ENCODE measurements at regions not wholly inside any gene's neighbourhood (a gene's known extent, or its start where the extent isn't known, plus 50 kb on each side); places are given as distances from the start of the nearest gene placed in this dataset.

DNA sequence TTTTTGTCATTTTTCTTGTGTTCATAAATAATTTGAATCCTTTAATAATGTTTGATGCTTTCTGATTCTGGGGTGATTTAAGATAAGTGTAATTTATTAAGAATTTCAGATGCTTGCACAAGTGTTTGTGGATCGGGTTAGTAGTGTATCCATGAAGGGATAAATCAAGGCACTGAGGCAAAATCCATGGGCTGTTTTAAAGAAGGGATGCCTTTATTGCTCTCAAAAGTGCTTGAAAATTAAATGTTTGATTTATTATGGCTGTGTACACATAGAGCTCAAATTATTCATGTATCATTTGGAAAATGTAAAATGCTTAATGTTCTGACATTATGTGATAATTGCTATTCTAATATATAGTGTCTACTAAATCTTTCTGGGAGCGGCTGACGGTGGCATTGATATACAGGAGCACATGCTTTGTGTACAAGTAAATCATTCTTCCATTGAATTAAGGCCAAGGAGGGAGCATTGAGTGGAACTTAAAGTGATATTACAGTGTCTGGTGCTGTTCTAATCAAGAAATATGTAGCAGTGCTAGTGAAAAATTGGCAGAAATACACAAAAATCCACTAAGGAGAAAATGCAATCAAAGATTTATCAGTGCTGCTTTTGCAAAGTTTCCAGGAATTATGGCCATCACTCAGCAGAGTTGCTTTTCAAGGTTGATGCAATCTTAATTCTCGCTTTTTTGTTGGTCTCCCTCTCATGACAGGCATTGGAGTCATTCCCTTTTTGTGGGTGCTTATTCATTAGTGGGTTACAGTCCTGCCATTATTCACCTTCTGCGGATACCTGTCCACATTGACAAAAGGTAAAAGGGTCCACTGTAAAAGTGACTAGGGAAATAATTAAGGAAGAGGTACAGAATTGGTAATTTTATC lies 181.6 kb downstream of the MFSD1 start:
- no peak for DNase-seq (ENCODE audit: low read depth)
- TF ChIP-seq, protein P1, sequence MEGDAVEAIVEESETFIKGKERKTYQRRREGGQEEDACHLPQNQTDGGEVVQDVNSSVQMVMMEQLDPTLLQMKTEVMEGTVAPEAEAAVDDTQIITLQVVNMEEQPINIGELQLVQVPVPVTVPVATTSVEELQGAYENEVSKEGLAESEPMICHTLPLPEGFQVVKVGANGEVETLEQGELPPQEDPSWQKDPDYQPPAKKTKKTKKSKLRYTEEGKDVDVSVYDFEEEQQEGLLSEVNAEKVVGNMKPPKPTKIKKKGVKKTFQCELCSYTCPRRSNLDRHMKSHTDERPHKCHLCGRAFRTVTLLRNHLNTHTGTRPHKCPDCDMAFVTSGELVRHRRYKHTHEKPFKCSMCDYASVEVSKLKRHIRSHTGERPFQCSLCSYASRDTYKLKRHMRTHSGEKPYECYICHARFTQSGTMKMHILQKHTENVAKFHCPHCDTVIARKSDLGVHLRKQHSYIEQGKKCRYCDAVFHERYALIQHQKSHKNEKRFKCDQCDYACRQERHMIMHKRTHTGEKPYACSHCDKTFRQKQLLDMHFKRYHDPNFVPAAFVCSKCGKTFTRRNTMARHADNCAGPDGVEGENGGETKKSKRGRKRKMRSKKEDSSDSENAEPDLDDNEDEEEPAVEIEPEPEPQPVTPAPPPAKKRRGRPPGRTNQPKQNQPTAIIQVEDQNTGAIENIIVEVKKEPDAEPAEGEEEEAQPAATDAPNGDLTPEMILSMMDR (conservative IDR thresholded peaks at IDR 0.05; ENCODE audit: control insufficient read depth, insufficient read depth, low read depth, low read length): no peak
- H3K4me3 ChIP-seq (ENCODE audit: control insufficient read depth, low read depth, low read length): no peak overlapping the region

DNA sequence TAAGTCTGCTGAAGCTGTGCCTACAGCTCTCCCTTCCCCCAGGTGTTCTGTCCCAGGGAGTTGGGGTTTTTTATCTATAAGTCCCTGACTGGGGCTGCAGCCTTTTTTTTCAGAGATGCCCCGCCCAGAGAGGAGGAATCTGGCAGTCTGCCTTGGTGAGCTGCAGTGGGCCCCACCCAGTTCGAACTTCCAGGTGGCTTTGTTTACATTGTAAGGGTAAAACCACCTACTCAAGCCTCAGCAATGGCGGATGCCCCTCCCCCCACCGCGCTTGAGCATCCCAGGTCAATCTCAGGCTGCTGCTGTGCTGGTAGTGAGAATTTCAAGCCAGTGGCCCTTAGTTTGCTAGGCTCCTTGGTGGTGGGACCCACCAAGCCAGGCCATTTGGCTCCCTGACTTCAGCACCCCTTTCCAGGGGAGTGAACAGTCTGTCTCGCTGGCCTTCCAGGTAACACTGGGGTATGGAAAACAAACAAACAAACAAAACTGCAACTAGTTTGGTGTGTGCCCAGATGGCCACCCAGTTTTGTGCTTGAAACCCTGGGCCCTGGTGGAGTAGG lies 189.4 kb downstream of the MFSD1 start:
- no peak overlapping the region for H3K4me3 ChIP-seq (ENCODE audit: control insufficient read depth, low read depth, low read length)
- DNase-seq (ENCODE audit: low read depth): no peak
- TF ChIP-seq, protein P1 (conservative IDR thresholded peaks at IDR 0.05; ENCODE audit: control insufficient read depth, insufficient read depth, low read depth, low read length): no peak

DNA sequence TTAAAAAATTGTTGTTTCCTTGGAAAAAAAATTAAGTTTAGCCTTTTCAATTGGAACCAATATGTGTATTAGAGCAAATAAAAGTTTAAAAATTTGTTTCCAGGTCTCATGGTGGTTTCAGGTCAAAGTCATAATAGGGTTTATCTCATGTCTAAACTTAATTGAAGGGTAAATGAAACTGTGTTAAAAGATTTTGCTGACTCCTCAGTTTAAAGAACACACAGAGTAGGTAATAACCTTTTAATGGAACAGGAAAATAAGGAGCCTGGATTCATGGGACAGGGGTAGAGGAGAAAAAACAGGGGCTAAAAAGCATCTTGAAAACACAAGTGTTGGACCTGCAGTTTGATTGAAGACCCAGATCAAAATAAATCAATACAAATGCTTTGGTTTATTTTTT lies 190.6 kb downstream of the MFSD1 start:
- H3K4me3 ChIP-seq (ENCODE audit: control insufficient read depth, low read depth, low read length): no peak overlapping the region
- DNase-seq (ENCODE audit: low read depth): no peak
- TF ChIP-seq, protein P1 (conservative IDR thresholded peaks at IDR 0.05; ENCODE audit: control insufficient read depth, insufficient read depth, low read depth, low read length): no peak

DNA sequence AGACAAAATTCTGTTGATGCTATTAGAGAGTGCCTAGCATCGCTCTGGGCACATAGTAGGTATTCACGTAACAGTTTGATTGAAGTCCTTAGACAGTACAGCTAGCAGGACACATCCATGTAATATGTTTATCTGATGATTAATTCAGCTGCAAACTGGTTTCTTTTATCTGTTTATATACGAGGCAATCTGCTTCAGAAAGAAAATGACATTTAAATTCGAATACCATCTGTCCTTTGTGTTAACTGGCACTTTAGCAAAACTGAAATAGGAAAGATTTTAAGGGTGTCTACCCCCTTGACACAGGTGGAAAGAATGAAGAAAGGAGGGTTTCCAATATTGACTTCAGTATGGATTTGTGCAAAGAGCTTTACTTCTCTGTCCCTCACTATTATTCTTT lies 192.5 kb downstream of the MFSD1 start:
- no peak for DNase-seq (ENCODE audit: low read depth)
- TF ChIP-seq, protein P1 (conservative IDR thresholded peaks at IDR 0.05; ENCODE audit: control insufficient read depth, insufficient read depth, low read depth, low read length): no peak
- no peak overlapping the region for H3K4me3 ChIP-seq (ENCODE audit: control insufficient read depth, low read depth, low read length)

DNA sequence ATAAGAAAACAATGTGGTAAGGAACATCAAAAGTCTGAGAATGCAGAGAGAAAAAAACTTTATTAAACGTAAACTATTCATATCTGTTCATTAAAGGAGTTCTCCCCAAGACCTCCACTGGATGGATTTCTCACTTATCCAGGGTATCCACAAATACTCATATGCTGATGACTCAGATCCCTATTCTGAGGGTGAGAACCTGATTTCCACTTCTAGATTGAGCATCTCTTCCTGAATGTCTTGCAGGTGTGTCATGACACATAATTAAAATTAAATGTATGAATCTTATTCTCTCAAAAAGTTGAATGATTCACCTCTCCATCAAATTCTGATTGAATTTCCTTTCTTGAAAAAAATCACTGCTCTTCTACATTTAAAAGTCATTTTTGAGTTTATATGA lies 199.9 kb downstream of the MFSD1 start:
- no peak for DNase-seq (ENCODE audit: low read depth)
- no peak overlapping the region for H3K4me3 ChIP-seq (ENCODE audit: control insufficient read depth, low read depth, low read length)
- TF ChIP-seq, protein P1 (conservative IDR thresholded peaks at IDR 0.05; ENCODE audit: control insufficient read depth, insufficient read depth, low read depth, low read length): no peak

DNA sequence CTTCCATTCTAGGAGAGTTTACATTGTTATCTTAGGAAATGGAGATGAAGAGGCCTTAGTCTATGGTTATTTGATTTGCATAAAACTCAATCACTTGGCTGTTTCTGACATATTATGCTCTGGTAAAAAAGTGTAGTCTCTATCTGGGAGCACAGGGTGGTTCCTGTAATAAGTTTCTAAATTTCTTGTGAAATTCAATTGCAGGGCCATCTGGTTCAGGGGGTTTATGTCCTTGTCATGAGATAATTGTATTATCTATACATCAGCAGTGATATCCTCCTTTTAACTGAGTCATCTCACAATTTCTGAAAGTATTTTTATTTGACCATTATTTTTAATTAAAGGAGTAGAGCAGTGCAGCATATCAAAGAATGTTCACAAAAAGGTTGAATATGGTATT lies 203.3 kb downstream of the MFSD1 start:
- no peak for DNase-seq (ENCODE audit: low read depth)
- H3K4me3 ChIP-seq (ENCODE audit: control insufficient read depth, low read depth, low read length): no peak overlapping the region
- TF ChIP-seq, protein P1 (conservative IDR thresholded peaks at IDR 0.05; ENCODE audit: control insufficient read depth, insufficient read depth, low read depth, low read length): no peak

Data from fibroblast of mammary gland (primary cell).